ENCODE measurements at regions not wholly inside any gene's neighbourhood (a gene's known extent, or its start where the extent isn't known, plus 50 kb on each side); places are given as distances from the start of the nearest gene placed in this dataset.
A peak's percentile ranks its signal among the peaks of the same experiment; 100 is the strongest.

DNA sequence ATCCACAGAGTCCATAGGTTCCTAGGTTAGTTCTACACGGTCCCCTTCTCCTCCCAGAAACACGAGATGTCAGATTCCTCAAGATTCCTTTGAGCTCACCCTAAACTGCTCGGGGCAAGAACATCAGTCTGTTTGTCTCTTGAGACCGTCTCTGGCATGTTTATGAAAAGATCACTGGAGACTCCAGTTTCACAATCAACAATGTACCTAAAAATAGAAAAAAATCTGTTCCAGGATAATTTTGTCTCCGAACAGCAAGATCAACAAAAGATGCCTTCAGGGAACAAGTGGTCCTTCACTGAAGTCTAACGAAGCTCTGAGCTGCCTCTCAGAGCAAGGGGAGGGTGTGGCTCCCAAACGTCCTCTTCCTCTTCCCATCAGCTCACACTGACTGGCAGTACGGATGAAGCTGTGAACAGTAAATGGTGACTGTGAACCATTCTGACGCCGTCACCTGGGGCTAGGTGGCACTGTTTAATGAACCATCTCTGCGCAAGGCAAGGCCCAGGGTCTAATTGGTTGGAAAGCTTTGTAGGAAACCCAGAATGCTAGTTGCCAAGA is 156.2 kb upstream of the LYZL1 start:
- DNase-seq = no peak
- in situ Hi-C loops (cut with HindIII; ENCODE audit: low pct_ligation_motif_present, low pct_unique_long_range_greater_than_20kb, low sequenced_read_pairs) = no loop called here

DNA sequence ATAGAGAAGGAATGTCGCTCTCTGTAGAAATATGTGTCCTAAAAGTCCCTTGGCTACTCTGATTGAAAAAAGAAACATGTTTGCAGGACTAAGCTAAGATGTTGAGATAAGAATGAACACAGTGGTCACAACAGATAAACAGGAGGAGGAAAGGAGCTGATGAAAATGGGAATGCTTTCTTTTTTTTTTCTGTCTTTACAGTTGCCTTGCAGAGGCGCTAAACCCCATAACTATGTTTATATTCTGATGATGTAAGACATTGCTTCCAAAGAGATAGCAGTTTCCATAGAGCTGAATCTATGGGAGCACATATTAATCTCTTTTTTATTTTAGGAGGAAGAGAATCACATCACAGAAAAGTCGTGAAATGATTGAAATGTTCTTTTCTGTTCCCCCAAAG is 153.5 kb upstream of the LYZL1 start:
- in situ Hi-C loops (cut with HindIII; ENCODE audit: low pct_ligation_motif_present, low pct_unique_long_range_greater_than_20kb, low sequenced_read_pairs) = no loop called here
- DNase-seq = no peak

DNA sequence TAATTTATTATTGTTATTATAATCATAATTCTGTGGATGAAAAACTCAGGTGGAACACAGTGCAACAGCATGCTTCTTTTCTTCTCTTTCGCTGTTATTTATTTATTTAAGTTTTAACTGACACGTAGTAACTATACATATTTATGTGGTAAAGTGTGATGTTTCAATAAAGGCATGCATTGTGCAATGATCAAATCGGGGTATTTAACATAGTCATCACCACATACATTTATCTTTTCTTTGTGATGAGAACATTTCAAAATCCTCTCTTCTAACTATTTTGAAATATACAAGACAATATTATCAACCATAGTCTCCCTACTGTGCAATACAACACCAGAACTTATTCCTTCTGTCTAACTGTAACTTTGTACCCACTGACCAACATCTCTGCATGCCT is 152.5 kb upstream of the LYZL1 start:
- in situ Hi-C loops (cut with HindIII; ENCODE audit: low pct_ligation_motif_present, low pct_unique_long_range_greater_than_20kb, low sequenced_read_pairs) = no loop called here

DNA sequence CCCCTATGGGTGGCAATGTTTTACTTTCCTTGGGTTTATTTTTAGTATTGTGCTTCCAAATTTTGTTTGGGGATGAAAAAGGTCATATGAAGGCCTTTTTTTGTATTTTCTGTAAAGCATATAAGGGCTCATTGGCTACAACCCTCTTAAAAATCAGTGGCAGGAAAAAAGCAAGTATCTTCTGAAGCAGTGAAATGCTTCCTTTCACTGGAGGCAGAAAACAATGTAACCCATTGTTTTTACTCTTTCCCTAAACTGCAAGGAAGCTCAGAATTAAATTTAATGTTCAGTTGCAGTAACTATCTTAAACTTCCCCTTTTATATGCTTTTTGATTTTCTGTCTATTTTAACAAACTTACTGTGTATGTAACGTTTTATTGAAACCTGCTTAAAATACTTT is 148.7 kb upstream of the LYZL1 start:
- in situ Hi-C loops (cut with HindIII; ENCODE audit: low pct_ligation_motif_present, low pct_unique_long_range_greater_than_20kb, low sequenced_read_pairs) = no loop called here
- DNase-seq = no peak

More for the DNA sequence above, 152.5 kb upstream of the LYZL1 start:
- no peak for DNase-seq

DNA sequence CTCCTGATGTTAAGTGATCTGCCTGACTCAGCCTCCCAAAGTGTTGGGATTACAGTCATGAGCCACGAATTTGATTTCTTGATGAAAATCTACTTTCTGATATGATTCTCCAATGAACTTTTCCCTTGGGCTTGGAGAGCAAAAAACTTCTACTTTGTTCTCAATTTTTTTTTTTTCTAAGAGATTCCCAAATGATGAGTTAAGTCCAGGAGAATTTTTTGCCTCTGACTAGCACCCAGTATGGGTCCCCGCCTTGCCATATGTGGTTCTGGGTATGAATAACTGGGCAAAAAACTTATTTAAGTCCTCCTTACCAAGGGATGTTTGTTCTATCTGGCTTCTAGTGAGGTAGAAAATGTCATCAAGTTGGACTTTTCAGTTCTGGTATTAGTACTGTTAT is 147.9 kb upstream of the LYZL1 start:
- in situ Hi-C loops (cut with HindIII; ENCODE audit: low pct_ligation_motif_present, low pct_unique_long_range_greater_than_20kb, low sequenced_read_pairs) = no loop called here

DNA sequence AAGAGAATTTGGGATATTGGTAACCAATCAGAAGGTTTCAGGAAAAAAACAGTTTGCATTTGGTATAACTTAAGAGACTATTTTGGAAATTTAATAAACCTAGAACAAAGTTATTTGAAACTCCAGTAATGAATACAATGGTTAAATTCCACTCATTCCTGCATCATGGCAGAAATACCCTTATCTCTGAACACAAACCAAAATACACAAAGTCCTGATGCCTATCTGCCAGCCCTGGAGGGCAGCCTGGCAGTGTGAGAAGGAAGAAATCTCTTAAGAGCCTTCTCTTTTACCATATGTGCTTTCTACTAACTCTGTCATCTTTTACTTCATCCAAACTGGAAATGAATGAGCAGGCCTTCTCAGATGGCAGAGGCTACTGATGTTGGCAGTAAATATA is 147.1 kb upstream of the LYZL1 start:
- peak; percentile 27 for DNase-seq
- in situ Hi-C loops (cut with HindIII; ENCODE audit: low pct_ligation_motif_present, low pct_unique_long_range_greater_than_20kb, low sequenced_read_pairs) = no loop called here

More for the DNA sequence above, 147.9 kb upstream of the LYZL1 start:
- DNase-seq = peak; percentile 73

DNA sequence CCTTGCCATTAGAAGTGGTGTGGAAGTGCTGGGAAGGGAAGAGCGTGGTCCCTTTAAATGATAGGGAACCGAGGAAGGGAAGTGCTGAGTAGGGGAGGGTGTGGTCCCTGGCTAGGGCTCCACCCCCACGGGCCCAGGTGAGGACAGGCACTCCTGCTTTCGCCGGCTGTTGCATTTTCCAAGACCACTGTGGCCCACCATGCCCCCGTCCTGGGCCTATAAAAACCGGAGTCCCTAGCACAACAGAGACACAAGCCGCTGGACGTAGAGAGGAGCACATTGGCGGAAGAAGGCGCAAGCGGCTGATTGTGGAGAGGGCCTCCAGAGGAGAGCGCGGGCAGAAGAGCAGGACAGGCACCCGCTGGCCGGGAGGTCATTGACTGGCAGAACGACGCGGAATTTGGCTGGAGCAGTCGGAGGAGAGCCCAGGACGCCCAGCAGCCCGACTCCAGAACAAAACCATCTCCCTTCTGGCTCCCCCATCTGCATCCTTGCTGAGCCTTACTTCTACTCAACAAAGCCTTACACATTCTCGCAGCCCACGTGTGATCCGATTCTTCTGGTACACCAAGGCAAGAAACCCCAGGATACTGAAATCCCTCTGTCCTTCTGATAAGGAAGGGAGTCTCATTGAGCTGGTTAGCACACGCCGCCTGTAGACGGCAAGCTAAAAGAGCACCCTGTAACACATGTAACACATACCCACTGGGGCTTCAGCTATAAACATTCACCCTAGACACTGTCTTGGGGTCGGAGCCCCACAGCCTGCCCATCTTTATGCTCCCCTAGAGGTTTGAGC is 146.2 kb upstream of the LYZL1 start:
- in situ Hi-C loops (cut with HindIII; ENCODE audit: low pct_ligation_motif_present, low pct_unique_long_range_greater_than_20kb, low sequenced_read_pairs) = no loop called here
- no peak for DNase-seq

DNA sequence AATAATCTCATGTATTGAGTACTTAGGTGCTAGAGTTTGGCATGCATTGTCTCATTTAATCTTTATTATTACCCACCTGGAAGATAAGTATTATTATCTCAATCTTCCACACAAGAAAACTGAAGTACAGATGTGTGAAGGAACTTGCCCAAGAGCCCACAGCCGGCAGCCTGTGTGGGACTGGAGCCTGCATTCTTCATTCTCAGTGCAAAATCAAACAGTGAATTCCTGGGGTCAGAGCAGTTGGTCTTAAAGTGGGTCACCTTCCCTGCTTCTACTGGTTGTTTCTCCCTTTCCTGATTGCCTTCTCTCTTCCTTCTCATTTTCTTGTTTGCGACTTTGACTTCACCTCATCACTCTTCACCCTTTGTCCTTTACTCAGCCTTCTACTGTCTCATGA is 144.7 kb upstream of the LYZL1 start:
- in situ Hi-C loops (cut with HindIII; ENCODE audit: low pct_ligation_motif_present, low pct_unique_long_range_greater_than_20kb, low sequenced_read_pairs) = no loop called here
- no peak for DNase-seq

DNA sequence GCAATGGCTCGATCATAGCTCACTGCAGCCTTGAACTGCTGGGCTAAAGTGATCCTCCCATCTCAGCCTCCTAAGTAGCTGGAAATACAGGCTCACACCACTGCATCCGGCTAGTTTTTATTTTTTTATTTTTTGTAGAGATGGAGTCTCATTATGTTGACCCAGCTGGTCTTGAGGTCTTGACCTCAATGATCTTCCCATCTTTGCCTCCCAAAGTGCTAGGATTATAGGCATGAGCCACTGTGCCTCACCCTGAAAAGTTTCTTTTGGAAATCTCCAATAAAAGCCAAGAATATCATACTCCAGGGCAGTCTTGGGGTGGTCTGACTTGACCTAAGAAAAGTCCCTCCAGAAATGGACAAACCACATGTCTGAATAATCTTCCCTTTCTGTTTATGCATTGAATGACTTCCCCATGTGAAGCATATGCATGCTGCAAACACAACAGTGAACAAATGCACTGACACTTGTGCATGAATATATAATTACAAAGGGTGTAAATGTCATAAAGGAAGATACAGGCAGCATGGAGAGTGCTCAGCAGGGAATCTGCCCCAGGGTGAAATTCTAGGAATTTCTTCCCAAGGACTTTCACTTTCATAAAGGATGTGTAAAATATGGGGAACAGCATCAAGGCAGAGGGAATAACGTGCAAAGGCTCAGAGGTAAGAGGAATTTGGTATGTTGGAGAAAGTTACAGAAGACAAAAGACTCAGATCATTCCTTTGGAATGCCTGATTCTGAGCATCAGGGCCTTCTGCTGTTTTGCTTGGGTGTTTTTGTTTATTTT is 142.4 kb upstream of the LYZL1 start:
- in situ Hi-C loops (cut with HindIII; ENCODE audit: low pct_ligation_motif_present, low pct_unique_long_range_greater_than_20kb, low sequenced_read_pairs) = no loop called here
- no peak for DNase-seq

DNA sequence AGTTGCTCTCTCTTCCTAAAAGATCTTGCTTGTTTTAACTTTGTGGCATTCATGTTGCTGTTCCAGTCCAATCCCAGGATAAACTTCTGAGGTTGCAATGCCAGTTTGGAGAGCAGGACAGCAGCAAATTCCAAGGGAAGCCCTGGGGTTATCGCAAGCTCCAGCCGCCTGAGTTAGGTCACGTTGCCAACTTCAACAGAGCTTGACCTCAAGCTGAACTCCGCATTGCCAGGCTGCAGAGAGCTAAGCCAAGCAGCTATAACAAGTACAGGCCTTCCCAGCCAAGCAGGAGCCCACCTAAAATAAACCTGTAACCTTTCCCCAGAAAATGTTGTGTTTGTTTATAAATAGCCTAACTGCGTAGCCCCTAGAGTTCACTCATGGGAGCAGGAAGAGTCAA is 138.9 kb upstream of the LYZL1 start:
- DNase-seq = no peak
- in situ Hi-C loops (cut with HindIII; ENCODE audit: low pct_ligation_motif_present, low pct_unique_long_range_greater_than_20kb, low sequenced_read_pairs) = no loop called here

DNA sequence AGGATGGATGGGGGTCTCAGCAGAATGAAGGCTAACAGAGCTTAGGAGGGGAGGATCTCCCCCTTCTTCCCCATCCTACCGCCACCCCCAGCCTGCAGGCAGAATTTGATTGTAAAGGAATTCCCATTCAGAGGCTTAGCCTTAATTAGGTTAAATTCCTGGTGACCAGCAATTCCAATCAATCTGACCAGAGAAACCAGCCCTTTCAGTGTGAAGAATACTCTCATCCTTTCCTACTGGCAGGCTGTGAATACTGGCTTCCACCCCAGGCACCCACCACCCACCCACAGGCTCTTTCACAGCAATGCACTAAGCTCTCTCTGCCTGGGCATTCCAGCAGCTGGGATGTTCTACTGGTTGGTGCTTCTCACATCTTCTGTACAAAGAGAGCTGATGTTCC is 137.9 kb upstream of the LYZL1 start:
- in situ Hi-C loops (cut with HindIII; ENCODE audit: low pct_ligation_motif_present, low pct_unique_long_range_greater_than_20kb, low sequenced_read_pairs) = no loop called here

DNA sequence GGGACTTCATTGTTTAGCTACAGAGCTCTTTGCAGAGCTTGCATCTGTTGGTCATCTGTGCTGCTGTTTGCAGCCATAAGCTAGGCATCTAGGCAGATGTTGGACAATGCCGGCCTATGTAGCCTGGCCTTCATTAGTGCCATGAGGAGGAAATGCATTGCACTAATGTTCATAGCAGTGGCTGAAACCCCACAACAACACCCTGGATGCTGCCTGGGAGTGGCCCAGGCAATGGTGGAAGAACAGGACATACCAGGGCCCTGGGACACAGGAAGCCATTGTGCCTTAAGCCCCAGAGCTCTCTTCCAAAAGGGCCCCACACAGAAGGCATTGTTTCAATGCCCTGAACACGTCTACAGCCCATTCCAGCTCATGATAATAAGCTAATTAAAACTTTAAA is 131.5 kb upstream of the LYZL1 start:
- DNase-seq = no peak
- in situ Hi-C loops (cut with HindIII; ENCODE audit: low pct_ligation_motif_present, low pct_unique_long_range_greater_than_20kb, low sequenced_read_pairs) = no loop called here

More for the DNA sequence above, 137.9 kb upstream of the LYZL1 start:
- DNase-seq = no peak

DNA sequence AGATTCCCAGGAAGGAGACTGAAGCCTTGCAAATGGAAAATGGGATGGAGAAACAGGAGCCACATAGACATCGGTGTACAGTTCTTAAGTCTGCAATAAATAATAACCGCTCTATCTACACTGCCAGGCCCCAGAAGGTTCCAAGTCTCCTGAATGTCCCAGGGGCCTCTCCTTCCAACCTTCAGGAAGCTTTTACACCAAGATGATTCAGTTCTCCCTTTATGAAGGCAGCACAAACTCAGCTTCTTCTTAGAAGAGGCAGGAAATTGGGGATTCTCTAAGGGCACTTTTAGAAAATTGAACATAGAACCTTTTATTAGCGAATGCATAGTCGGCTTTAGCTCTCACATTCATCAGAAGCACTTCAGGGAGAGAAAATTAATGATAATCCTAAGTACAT is 130.8 kb upstream of the LYZL1 start:
- no peak for DNase-seq
- in situ Hi-C loops (cut with HindIII; ENCODE audit: low pct_ligation_motif_present, low pct_unique_long_range_greater_than_20kb, low sequenced_read_pairs) = no loop called here

DNA sequence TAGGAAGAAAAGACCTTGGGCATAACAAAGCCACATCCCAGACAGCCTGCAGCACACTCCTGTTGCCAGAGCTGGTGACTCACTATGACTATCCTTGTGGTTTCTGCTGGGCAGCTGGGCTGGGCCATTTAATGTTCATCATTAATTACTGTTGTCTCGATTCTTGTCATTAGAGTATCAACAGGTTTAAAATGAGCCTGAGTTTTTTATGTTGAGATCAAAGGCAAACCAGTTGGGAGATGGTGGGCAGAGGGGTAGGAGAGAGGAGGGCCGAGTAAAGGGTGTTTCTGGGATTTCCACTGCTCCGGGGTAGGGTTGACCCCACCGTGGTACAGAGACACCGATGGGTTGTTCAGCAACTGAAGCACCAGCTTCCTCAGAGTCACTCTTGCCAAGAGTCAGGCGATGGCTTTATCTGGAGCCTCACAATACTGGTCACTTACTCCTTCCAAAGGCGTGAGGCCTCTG is 128.7 kb upstream of the LYZL1 start:
- in situ Hi-C loops (cut with HindIII; ENCODE audit: low pct_ligation_motif_present, low pct_unique_long_range_greater_than_20kb, low sequenced_read_pairs) = no loop called here
- peak; percentile 78 for DNase-seq

DNA sequence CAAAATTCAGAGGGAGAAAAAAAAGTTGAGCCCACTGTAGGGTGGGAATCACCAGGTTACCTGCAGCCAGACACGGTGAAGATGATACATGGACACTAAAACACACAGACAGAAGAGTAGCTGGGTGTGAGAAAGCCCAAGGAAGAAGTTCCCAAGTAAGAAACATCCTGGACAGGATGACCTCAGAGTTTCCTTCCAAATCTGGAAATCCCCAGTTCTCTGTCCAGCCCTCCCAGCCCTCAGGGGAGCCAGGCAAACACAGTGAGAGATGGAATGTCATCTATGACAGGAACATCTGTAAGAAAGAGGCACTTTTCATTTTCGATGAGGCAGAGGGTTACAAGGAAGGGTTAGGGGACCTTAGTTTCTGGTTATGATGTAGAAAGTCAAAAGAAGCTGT is 125.1 kb upstream of the LYZL1 start:
- no peak for DNase-seq
- in situ Hi-C loops (cut with HindIII; ENCODE audit: low pct_ligation_motif_present, low pct_unique_long_range_greater_than_20kb, low sequenced_read_pairs) = no loop called here

DNA sequence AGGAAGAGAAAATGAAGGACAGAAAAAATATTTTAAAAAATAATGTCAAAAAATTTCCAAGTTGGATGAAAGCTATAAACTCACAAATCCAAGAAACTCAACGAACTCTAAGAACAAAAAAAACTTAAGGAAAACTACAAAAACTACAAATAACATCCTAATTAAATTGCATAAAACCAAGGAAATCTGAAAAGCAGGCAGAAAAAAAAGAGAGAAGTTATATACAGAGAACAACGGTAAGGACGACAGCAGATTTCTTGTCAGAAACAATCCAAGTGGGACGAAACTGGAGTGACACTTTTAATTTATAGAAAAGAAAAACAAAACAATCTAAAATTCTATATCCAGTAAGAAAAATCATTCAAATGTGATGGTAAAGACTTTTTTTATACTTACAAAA is 122.2 kb upstream of the LYZL1 start:
- no peak for DNase-seq
- in situ Hi-C loops (cut with HindIII; ENCODE audit: low pct_ligation_motif_present, low pct_unique_long_range_greater_than_20kb, low sequenced_read_pairs) = no loop called here

DNA sequence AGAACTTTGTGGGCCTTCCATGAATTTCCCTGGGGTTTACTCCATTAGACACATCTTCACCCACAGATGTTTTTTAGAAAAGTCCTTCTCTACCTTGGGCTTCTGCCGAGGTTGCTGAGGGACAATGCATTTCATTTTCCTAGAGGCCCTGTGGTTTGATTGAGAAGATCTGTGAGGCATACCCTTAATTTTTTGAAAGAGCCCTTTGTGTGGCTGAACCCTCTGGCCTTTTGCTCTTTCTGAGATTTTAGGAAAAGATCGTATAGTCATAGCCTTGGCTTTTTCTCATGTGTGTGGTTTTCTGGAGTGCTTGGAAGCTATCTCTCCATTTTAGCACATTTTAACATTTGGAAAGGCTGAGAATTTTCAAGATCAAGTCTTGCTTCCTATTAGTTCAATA is 119.8 kb upstream of the LYZL1 start:
- in situ Hi-C loops (cut with HindIII; ENCODE audit: low pct_ligation_motif_present, low pct_unique_long_range_greater_than_20kb, low sequenced_read_pairs) = no loop called here

DNA sequence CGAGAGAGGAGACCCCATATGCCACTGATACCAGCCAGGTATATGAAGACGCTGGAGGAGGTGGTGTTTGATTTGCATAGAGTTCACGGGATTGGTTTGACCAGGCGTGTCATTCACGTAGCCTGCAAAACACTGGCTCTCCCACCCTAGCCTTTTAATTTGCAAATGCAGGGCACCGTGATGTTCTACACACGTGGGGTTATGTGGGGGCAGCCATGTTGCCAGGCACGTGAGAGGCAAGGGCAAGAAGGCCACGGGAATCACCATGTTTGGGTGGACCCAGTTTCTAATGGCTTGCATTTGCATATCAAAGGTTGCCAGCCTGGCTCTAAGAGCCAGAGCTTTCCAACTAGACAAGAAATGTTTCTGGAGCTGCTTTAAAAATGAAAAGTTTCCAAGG is 117.2 kb upstream of the LYZL1 start:
- in situ Hi-C loops (cut with HindIII; ENCODE audit: low pct_ligation_motif_present, low pct_unique_long_range_greater_than_20kb, low sequenced_read_pairs) = no loop called here
- no peak for DNase-seq

More for the DNA sequence above, 119.8 kb upstream of the LYZL1 start:
- DNase-seq = no peak

DNA sequence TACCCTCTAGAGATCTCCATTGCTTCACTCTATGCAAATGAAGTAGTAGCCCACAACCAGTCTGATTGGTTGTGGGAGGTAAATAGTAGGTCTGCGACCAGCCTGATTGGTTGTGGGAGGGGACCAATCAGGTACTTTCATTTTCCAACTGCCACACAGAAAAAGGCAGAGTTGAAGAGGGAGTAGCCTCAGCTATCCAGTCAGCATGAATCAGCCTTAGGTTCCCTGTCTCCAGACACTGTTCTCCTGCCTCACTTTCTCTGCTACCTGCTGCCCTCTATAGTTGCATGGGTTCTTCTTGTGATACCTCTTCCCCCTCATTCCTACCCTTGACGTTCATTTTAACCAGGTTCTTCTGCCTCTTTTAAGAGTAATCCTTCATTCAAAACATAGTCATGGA is 114.5 kb upstream of the LYZL1 start:
- peak; percentile 8 for DNase-seq
- in situ Hi-C loops (cut with HindIII; ENCODE audit: low pct_ligation_motif_present, low pct_unique_long_range_greater_than_20kb, low sequenced_read_pairs) = no loop called here

Data from ACHN (cell line).